ENCODE measurements at regions not wholly inside any gene's neighbourhood (a gene's known extent, or its start where the extent isn't known, plus 50 kb on each side); places are given as distances from the start of the nearest gene placed in this dataset.

- intact Hi-C loops (cut with micrococcal nuclease) = no loop called here
- ChIA-PET POLR2A (no interaction called here), CTCF (no interaction called here)
- no peaks in the 10 kb centered on the region for H3K9me3 ChIP-seq (ENCODE audit: control insufficient read depth in 2 of 3, low read length in 3 of 3)
- no peaks in the 10 kb centered on the region for H3K27me3 ChIP-seq (ENCODE audit: control insufficient read depth in 2 of 2, insufficient read depth in 2 of 2, low read length in 2 of 2)
- H3K27me3 Mint-ChIP-seq = peaks cover 0 to 23% (median 15%) of the 10 kb centered on the region in 5 donors
- H3K4me3 Mint-ChIP-seq = no peak overlapping the region
- H3K36me3 ChIP-seq (ENCODE audit: control insufficient read depth in 2 of 3, insufficient read depth in 3 of 3, low read length in 3 of 3) = no peaks in the 10 kb centered on the region
- DNase-seq (no peak), ATAC-seq (no peak)
- H3K4me1 Mint-ChIP-seq = no peaks in the 10 kb centered on the region
- no peak overlapping the region for H3K27ac ChIP-seq (ENCODE audit: low read depth, low read length)
- no peaks in the 10 kb centered on the region for H3K4me1 ChIP-seq (ENCODE audit: control insufficient read depth in 2 of 2, insufficient read depth in 2 of 2, low read length in 2 of 2)
- H3K36me3 Mint-ChIP-seq = no peaks in the 10 kb centered on the region
- peaks cover 0 to 4% (median 0%) of the 10 kb centered on the region in 11 donors for H3K9me3 Mint-ChIP-seq
- H3K27ac Mint-ChIP-seq = no peak overlapping the region
- no peak overlapping the region for H3K4me3 ChIP-seq (ENCODE audit: low read length)
Observed at GRCh38 chr5:175047048-175047447, 322.7 kb downstream of the MSX2 start.

GRCh38 chr5:175045820-175046219, 321.4 kb downstream of the MSX2 start:
- POLR2A ChIA-PET = no interaction called here
- DNase-seq = no peak
- Histone ChIP-seq H3K36me3 (ENCODE audit: control insufficient read depth in 2 of 3, insufficient read depth in 3 of 3, low read length in 3 of 3) (no peaks in the 10 kb centered on the region), H3K4me3 (ENCODE audit: low read length) (no peak overlapping the region), H3K9me3 (ENCODE audit: control insufficient read depth in 2 of 3, low read length in 3 of 3) (no peaks in the 10 kb centered on the region), H3K4me1 (ENCODE audit: control insufficient read depth in 2 of 2, insufficient read depth in 2 of 2, low read length in 2 of 2) (no peaks in the 10 kb centered on the region), H3K27ac (ENCODE audit: low read depth, low read length) (no peak overlapping the region), H3K27me3 (ENCODE audit: control insufficient read depth in 2 of 2, insufficient read depth in 2 of 2, low read length in 2 of 2) (no peaks in the 10 kb centered on the region)
- Mint-ChIP-seq H3K4me1 (no peaks in the 10 kb centered on the region), H3K4me3 (no peak overlapping the region), H3K27ac (no peak overlapping the region), H3K36me3 (no peaks in the 10 kb centered on the region), H3K27me3 (peaks cover 2 to 20% (median 9%) of the 10 kb centered on the region in 5 donors), H3K9me3 (peaks cover 0 to 9% (median 0%) of the 10 kb centered on the region in 11 donors)
- no peak for ATAC-seq
- intact Hi-C loops (cut with micrococcal nuclease) = no loop called here
- CTCF ChIA-PET = no interaction called here

GRCh38 chr5:175037820-175038219, 313.4 kb downstream of the MSX2 start:
- Histone ChIP-seq H3K9me3 (ENCODE audit: control insufficient read depth in 2 of 3, low read length in 3 of 3) (no peaks in the 10 kb centered on the region), H3K27ac (ENCODE audit: low read depth, low read length) (no peak overlapping the region), H3K27me3 (ENCODE audit: control insufficient read depth in 2 of 2, insufficient read depth in 2 of 2, low read length in 2 of 2) (no peaks in the 10 kb centered on the region), H3K4me1 (ENCODE audit: control insufficient read depth in 2 of 2, insufficient read depth in 2 of 2, low read length in 2 of 2) (no peaks in the 10 kb centered on the region), H3K4me3 (ENCODE audit: low read length) (no peak overlapping the region), H3K36me3 (ENCODE audit: control insufficient read depth in 2 of 3, insufficient read depth in 3 of 3, low read length in 3 of 3) (no peaks in the 10 kb centered on the region)
- CTCF ChIA-PET = no interaction called here
- POLR2A ChIA-PET = no interaction called here
- Mint-ChIP-seq H3K27me3 (peaks cover 0 to 21% (median 5%) of the 10 kb centered on the region in 5 donors), H3K4me3 (no peak overlapping the region), H3K4me1 (no peaks in the 10 kb centered on the region), H3K36me3 (peaks cover 0 to 6% (median 0%) of the 10 kb centered on the region in 5 donors), H3K27ac (no peak overlapping the region), H3K9me3 (peaks cover 0 to 9% (median 2%) of the 10 kb centered on the region in 11 donors)
- DNase-seq (no peak), ATAC-seq (no peak)
- intact Hi-C loops (cut with micrococcal nuclease) = no loop called here

GRCh38 chr5:175035882-175036533, 311.6 kb downstream of the MSX2 start:
- Histone ChIP-seq H3K4me1 (ENCODE audit: control insufficient read depth in 2 of 2, insufficient read depth in 2 of 2, low read length in 2 of 2) (no peaks in the 10 kb centered on the region), H3K36me3 (ENCODE audit: control insufficient read depth in 2 of 3, insufficient read depth in 3 of 3, low read length in 3 of 3) (no peaks in the 10 kb centered on the region), H3K27me3 (ENCODE audit: control insufficient read depth in 2 of 2, insufficient read depth in 2 of 2, low read length in 2 of 2) (no peaks in the 10 kb centered on the region), H3K9me3 (ENCODE audit: control insufficient read depth in 2 of 3, low read length in 3 of 3) (no peaks in the 10 kb centered on the region), H3K27ac (ENCODE audit: low read depth, low read length) (no peak overlapping the region), H3K4me3 (ENCODE audit: low read length) (no peak overlapping the region)
- H3K36me3 Mint-ChIP-seq = peaks cover 0 to 6% (median 0%) of the 10 kb centered on the region in 5 donors
- DNase-seq = no peak
- intact Hi-C loops (cut with micrococcal nuclease) = no loop called here
- H3K4me1 Mint-ChIP-seq = no peaks in the 10 kb centered on the region
- peaks cover 0 to 6% (median 3%) of the 10 kb centered on the region in 11 donors for H3K9me3 Mint-ChIP-seq
- POLR2A ChIA-PET = no interaction called here
- H3K27me3 Mint-ChIP-seq = peaks cover 0 to 15% (median 10%) of the 10 kb centered on the region in 5 donors
- CTCF ChIA-PET = no interaction called here
- no peak overlapping the region for H3K27ac Mint-ChIP-seq
- no peak overlapping the region for H3K4me3 Mint-ChIP-seq
- no peak for ATAC-seq

- ChIA-PET POLR2A (no interaction called here), CTCF (no interaction called here)
- no peak overlapping the region for H3K4me3 Mint-ChIP-seq
- no peak overlapping the region for H3K27ac Mint-ChIP-seq
- H3K4me1 ChIP-seq (ENCODE audit: control insufficient read depth in 2 of 2, insufficient read depth in 2 of 2, low read length in 2 of 2) = no peaks in the 10 kb centered on the region
- H3K27me3 ChIP-seq (ENCODE audit: control insufficient read depth in 2 of 2, insufficient read depth in 2 of 2, low read length in 2 of 2) = no peaks in the 10 kb centered on the region
- H3K27me3 Mint-ChIP-seq = peaks cover 0 to 15% (median under 1%) of the 10 kb centered on the region in 5 donors
- intact Hi-C loops (cut with micrococcal nuclease) = no loop called here
- peaks cover 0 to 6% (median 3%) of the 10 kb centered on the region in 11 donors for H3K9me3 Mint-ChIP-seq
- DNase-seq = no peak
- no peaks in the 10 kb centered on the region for H3K36me3 ChIP-seq (ENCODE audit: control insufficient read depth in 2 of 3, insufficient read depth in 3 of 3, low read length in 3 of 3)
- ATAC-seq = no peak
- H3K36me3 Mint-ChIP-seq = peaks cover 0 to 6% (median 0%) of the 10 kb centered on the region in 5 donors
- no peak overlapping the region for H3K4me3 ChIP-seq (ENCODE audit: low read length)
- H3K9me3 ChIP-seq (ENCODE audit: control insufficient read depth in 2 of 3, low read length in 3 of 3) = no peaks in the 10 kb centered on the region
- no peak overlapping the region for H3K27ac ChIP-seq (ENCODE audit: low read depth, low read length)
- H3K4me1 Mint-ChIP-seq = no peaks in the 10 kb centered on the region
Observed at GRCh38 chr5:175034924-175035323, 310.5 kb downstream of the MSX2 start.

- Histone ChIP-seq H3K9me3 (ENCODE audit: control insufficient read depth in 2 of 3, low read length in 3 of 3) (no peaks in the 10 kb centered on the region), H3K36me3 (ENCODE audit: control insufficient read depth in 2 of 3, insufficient read depth in 3 of 3, low read length in 3 of 3) (no peaks in the 10 kb centered on the region), H3K4me1 (ENCODE audit: control insufficient read depth in 2 of 2, insufficient read depth in 2 of 2, low read length in 2 of 2) (no peaks in the 10 kb centered on the region), H3K27me3 (ENCODE audit: control insufficient read depth in 2 of 2, insufficient read depth in 2 of 2, low read length in 2 of 2) (no peaks in the 10 kb centered on the region), H3K27ac (ENCODE audit: low read depth, low read length) (no peak overlapping the region), H3K4me3 (ENCODE audit: low read length) (no peak overlapping the region)
- ATAC-seq = no peak
- intact Hi-C loops (cut with micrococcal nuclease) = no loop called here
- Mint-ChIP-seq H3K36me3 (peaks cover 0 to 6% (median 0%) of the 10 kb centered on the region in 5 donors), H3K4me3 (no peak overlapping the region), H3K4me1 (no peaks in the 10 kb centered on the region), H3K27me3 (peaks cover 0 to 25% (median 4%) of the 10 kb centered on the region in 5 donors), H3K9me3 (peaks cover 0 to 6% (median 2%) of the 10 kb centered on the region in 11 donors), H3K27ac (no peak overlapping the region)
- POLR2A ChIA-PET = no interaction called here
- DNase-seq = no peak
- CTCF ChIA-PET = no interaction called here
Observed at GRCh38 chr5:175032741-175033151, 308.4 kb downstream of the MSX2 start.

GRCh38 chr5:175032013-175032412, 307.6 kb downstream of the MSX2 start:
- Mint-ChIP-seq H3K4me3 (no peak overlapping the region), H3K27ac (no peak overlapping the region), H3K4me1 (no peaks in the 10 kb centered on the region), H3K9me3 (peaks cover 0 to 6% (median 2%) of the 10 kb centered on the region in 11 donors), H3K36me3 (peaks cover 0 to 6% (median 0%) of the 10 kb centered on the region in 5 donors), H3K27me3 (peaks cover 0 to 25% (median 8%) of the 10 kb centered on the region in 5 donors)
- CTCF ChIA-PET = no interaction called here
- Histone ChIP-seq H3K4me3 (ENCODE audit: low read length) (no peak overlapping the region), H3K36me3 (ENCODE audit: control insufficient read depth in 2 of 3, insufficient read depth in 3 of 3, low read length in 3 of 3) (no peaks in the 10 kb centered on the region), H3K4me1 (ENCODE audit: control insufficient read depth in 2 of 2, insufficient read depth in 2 of 2, low read length in 2 of 2) (no peaks in the 10 kb centered on the region), H3K27ac (ENCODE audit: low read depth, low read length) (no peak overlapping the region), H3K27me3 (ENCODE audit: control insufficient read depth in 2 of 2, insufficient read depth in 2 of 2, low read length in 2 of 2) (no peaks in the 10 kb centered on the region), H3K9me3 (ENCODE audit: control insufficient read depth in 2 of 3, low read length in 3 of 3) (no peaks in the 10 kb centered on the region)
- POLR2A ChIA-PET = no interaction called here
- intact Hi-C loops (cut with micrococcal nuclease) = no loop called here
- ATAC-seq = no peak
- no peak for DNase-seq

All from naive thymus-derived CD4-positive, alpha-beta T cell (primary cell).